ENCODE measurements at regions not wholly inside any gene's neighbourhood (a gene's known extent, or its start where the extent isn't known, plus 50 kb on each side); places are given as distances from the start of the nearest gene placed in this dataset.
"Not testable (repeated sequence)": the region's sequence is repeated elsewhere in the genome, so short reads cannot be mapped to it uniquely, and the experiment has no call there.

- TF ChIP-seq POLR2A (IDR thresholded peaks at IDR 0.05): no peak
- TF ChIP-seq CTCF (IDR thresholded peaks at IDR 0.05): no peak
- DNase-seq (ENCODE audit: low spot score in 2 of 2): no peak
- intact Hi-C loops (cut with DNase I; ENCODE audit: low total_unique reads): no loop called here
- no peak overlapping the region for H3K4me3 ChIP-seq (ENCODE audit: low read depth, poor library complexity, severe bottlenecking)
- 48 to 65% methylated on average over 1 of the region's 1 CpG for WGBS, 2 donors
Observed at GRCh38 chr14:84929086-84929485, 600.9 kb upstream of the FLRT2 start.

- DNase-seq (ENCODE audit: low spot score in 2 of 2): no peak
- H3K4me3 ChIP-seq (ENCODE audit: low read depth, poor library complexity, severe bottlenecking): no peak overlapping the region
- no peak for TF ChIP-seq CTCF (IDR thresholded peaks at IDR 0.05)
- TF ChIP-seq POLR2A (IDR thresholded peaks at IDR 0.05): no peak
- 69 to 77% methylated on average over 2 of the region's 2 CpGs for WGBS, 2 donors
- intact Hi-C loops (cut with DNase I; ENCODE audit: low total_unique reads): no loop called here
Observed at GRCh38 chr14:84929834-84930233, 600.1 kb upstream of the FLRT2 start.

GRCh38 chr14:84937016-84937415, 592.9 kb upstream of the FLRT2 start:
- intact Hi-C loops (cut with DNase I; ENCODE audit: low total_unique reads): no loop called here
- 67 to 89% methylated on average over 2 of the region's 2 CpGs for WGBS, 2 donors
- TF ChIP-seq CTCF (IDR thresholded peaks at IDR 0.05) (no peak), POLR2A (IDR thresholded peaks at IDR 0.05) (no peak)
- no peak overlapping the region for H3K4me3 ChIP-seq (ENCODE audit: low read depth, poor library complexity, severe bottlenecking)
- DNase-seq (ENCODE audit: low spot score in 2 of 2): no peak

GRCh38 chr14:84937449-84937848, 592.5 kb upstream of the FLRT2 start:
- DNase-seq (ENCODE audit: low spot score in 2 of 2): no peak

GRCh38 chr14:84944901-84945300, 585.0 kb upstream of the FLRT2 start:
- DNase-seq (ENCODE audit: low spot score in 2 of 2); H3K4me3 ChIP-seq (ENCODE audit: low read depth, poor library complexity, severe bottlenecking); intact Hi-C loops (cut with DNase I; ENCODE audit: low total_unique reads): not testable (repeated sequence)
- 91 to 92% methylated on average over 6 of the region's 6 CpGs for WGBS, 2 donors

More at GRCh38 chr14:84937449-84937848, 592.5 kb upstream of the FLRT2 start:
- 74 to 75% methylated on average over 2 of the region's 2 CpGs for WGBS, 2 donors
- H3K4me3 ChIP-seq (ENCODE audit: low read depth, poor library complexity, severe bottlenecking): no peak overlapping the region
- intact Hi-C loops (cut with DNase I; ENCODE audit: low total_unique reads): no loop called here
- TF ChIP-seq POLR2A (IDR thresholded peaks at IDR 0.05) (no peak), CTCF (IDR thresholded peaks at IDR 0.05) (no peak)

GRCh38 chr14:84959851-84960520, 570.0 kb upstream of the FLRT2 start:
- DNase-seq (ENCODE audit: low spot score in 2 of 2): no peak
- no peak overlapping the region for H3K4me3 ChIP-seq (ENCODE audit: low read depth, poor library complexity, severe bottlenecking)
- intact Hi-C loops (cut with DNase I; ENCODE audit: low total_unique reads): no loop called here
- 66 to 74% methylated on average over 7 of the region's 7 CpGs for WGBS, 2 donors
- TF ChIP-seq CTCF (IDR thresholded peaks at IDR 0.05) (no peak), POLR2A (IDR thresholded peaks at IDR 0.05) (no peak)
